PC-3 (cell line): ENCODE measurements at regions not wholly inside any gene's neighbourhood (a gene's known extent, or its start where the extent isn't known, plus 50 kb on each side); places are given as distances from the start of the nearest gene placed in this dataset.

Experiments
- ATAC-seq: fragments of 200-7000 bp; cut with Tn5 transposase; 2 replicates; pipeline ENCODE4 v1.9.1; 2020; ENCODE audit warnings: mild to moderate bottlenecking, moderate library complexity
- BruUV-seq: library from RNA; stranded (reverse); fragments of 400-500 nt; replicated peaks from 2 replicates; lab custom pipeline; 2021; lab: Mats Ljungman, UMichigan
- CTCF ChIA-PET: fragments of 300-600 bp; sonication (Branson Sonifier 250); formaldehyde crosslinking; loops from one replicate; lab custom pipeline; 2022; ENCODE audit warnings: antibody characterized with exemption; lab: Charles Lee
- POLR2A ChIA-PET: fragments of 300-600 bp; sonication (Branson Sonifier 250); formaldehyde crosslinking; loops from one replicate; lab custom pipeline; 2022; ENCODE audit warnings: antibody characterized with exemption; ENCODE audit not compliant: unreplicated experiment; lab: Charles Lee
- DNase-seq: peaks from one replicate; pipeline ENCODE4 v3.0.0-alpha.2; 2015
- H2AFZ ChIP-seq: fragments of 300-600 bp; sonication (generic); 2 replicates; pipeline ENCODE4 v1.6.0; 2016; ENCODE audit warnings: antibody characterized with exemption, low read length
- H3F3A ChIP-seq: fragments of 300-600 bp; sonication (generic); one replicate; pipeline ENCODE4 v1.6.0; 2017; ENCODE audit warnings: antibody characterized with exemption, low read length, control low read depth, mild to moderate bottlenecking; ENCODE audit not compliant: unreplicated experiment
- H3K27ac ChIP-seq: fragments of 300-600 bp; sonication (generic); 2 replicates; pipeline ENCODE4 v1.5.1; 2016; ENCODE audit warnings: mild to moderate bottlenecking, low read length
- H3K27me3 ChIP-seq: fragments of 300-600 bp; sonication (generic); 2 replicates; pipeline ENCODE4 v1.6.1; 2016; ENCODE audit warnings: low read length, mixed read lengths
- H3K36me3 ChIP-seq: fragments of 300-600 bp; sonication (generic); 2 replicates; pipeline ENCODE4 v1.6.1; 2016; ENCODE audit warnings: low read depth, mixed run types, low read length, mixed read lengths
- H3K4me1 ChIP-seq: fragments of 300-600 bp; sonication (generic); 2 replicates; pipeline ENCODE4 v1.5.1; 2016; ENCODE audit warnings: low read length; ENCODE audit not compliant: insufficient read depth
- H3K4me2 ChIP-seq: fragments of 300-600 bp; sonication (generic); 2 replicates; pipeline ENCODE4 v1.6.0; 2016; ENCODE audit warnings: low read length
- H3K4me3 ChIP-seq: fragments of 300-600 bp; sonication (generic); 2 replicates; pipeline ENCODE4 v1.5.1; 2016; ENCODE audit warnings: mild to moderate bottlenecking, low read length, mixed read lengths
- H3K79me2 ChIP-seq: fragments of 300-600 bp; sonication (generic); 2 replicates; pipeline ENCODE4 v1.6.1; 2017; ENCODE audit warnings: low read length, mixed read lengths
- H3K9ac ChIP-seq: fragments of 300-600 bp; sonication (generic); 2 replicates; pipeline ENCODE4 v1.6.0; 2016; ENCODE audit warnings: mild to moderate bottlenecking, low read length
- H3K9me2 ChIP-seq: fragments of 300-600 bp; sonication (generic); replicated peaks from 2 replicates; pipeline ENCODE4 v1.6.1; 2016; ENCODE audit warnings: mixed run types, low read length, mixed read lengths
- H3K9me3 ChIP-seq: fragments of 300-600 bp; sonication (generic); 2 replicates; pipeline ENCODE4 v1.6.1; 2016; ENCODE audit warnings: low read length, mixed read lengths
- H4K20me1 ChIP-seq: fragments of 300-600 bp; sonication (generic); 2 replicates; pipeline ENCODE4 v1.6.1; 2016; ENCODE audit warnings: low read length, mixed read lengths
- CTCF ChIP-seq: fragments of 300-600 bp; sonication (generic); conservative IDR thresholded peaks from 2 replicates; pipeline ENCODE4 v1.5.1; 2017; ENCODE audit warnings: antibody characterized with exemption, low read depth, mild to moderate bottlenecking, low read length
- EZH2 ChIP-seq: fragments of 300-600 bp; sonication (generic); IDR thresholded peaks from one replicate; pipeline ENCODE4 v1.6.1; 2017; ENCODE audit warnings: antibody characterized with exemption, mild to moderate bottlenecking, low read length; ENCODE audit not compliant: unreplicated experiment
- EZH2phosphoT487 ChIP-seq: fragments of 300-600 bp; sonication (generic); IDR thresholded peaks from 2 replicates; pipeline ENCODE4 v1.6.1; 2018; ENCODE audit warnings: mild to moderate bottlenecking, antibody characterized with exemption, low read length, borderline replicate concordance
- intact Hi-C: fragments of 100-400 bp; cut with micrococcal nuclease; formaldehyde crosslinking; loops from 2 replicates; pipeline ENCODE4 v1.9.0; 2023

GRCh38 chr4:186930024-186930423, 206.4 kb upstream of the FAT1 start:
- Histone ChIP-seq H4K20me1 (no peaks in the 10 kb centered on the region), H3K9me2 (no peaks in the 10 kb centered on the region), H3K27me3 (no peaks in the 10 kb centered on the region), H3K27ac (no peak overlapping the region), H3K36me3 (no peaks in the 10 kb centered on the region), H3K79me2 (no peaks in the 10 kb centered on the region), H3K4me2 (no peak overlapping the region), H3K9me3 (no peaks in the 10 kb centered on the region), H3K4me1 (peaks cover 45% of the 10 kb centered on the region), H3F3A (peaks cover 13% of the 10 kb centered on the region), H3K4me3 (no peak overlapping the region), H3K9ac (no peak overlapping the region), H2AFZ (no peak overlapping the region)
- no peak for DNase-seq
- ATAC-seq = no peak
- CTCF ChIA-PET = no interaction called here
- TF ChIP-seq EZH2phosphoT487 (no peak), CTCF (no peak), EZH2 (no peak)
- intact Hi-C loops = loop anchor here (5.0 to 10.0 kb wide), 3 partner anchors 148 to 545 kb away; no protein-coding TSS in a partner anchor
- POLR2A ChIA-PET = no interaction called here
- BruUV-seq = no TSS peak

DNA sequence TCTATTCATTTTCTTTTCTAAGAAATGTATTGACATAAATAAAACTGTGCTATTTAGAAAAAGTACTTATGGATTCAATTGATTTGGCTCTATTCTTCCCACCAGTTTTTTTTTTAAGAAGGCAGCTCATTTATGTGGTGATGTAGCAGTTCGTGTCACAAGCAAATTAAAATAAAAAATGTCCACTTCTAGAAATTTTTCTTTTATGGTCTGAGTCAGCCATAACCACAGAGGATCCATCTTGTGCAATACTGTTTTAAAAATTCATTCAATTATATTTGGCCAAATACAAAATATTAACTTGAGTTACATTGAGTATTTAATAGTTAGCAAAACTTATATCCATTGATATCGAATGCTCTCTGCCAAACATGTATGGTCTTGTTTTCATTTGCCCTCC, 207.9 kb upstream of the FAT1 start:
- Histone ChIP-seq H3K9me3 (no peaks in the 10 kb centered on the region), H3K36me3 (no peaks in the 10 kb centered on the region), H3K79me2 (no peaks in the 10 kb centered on the region), H3K27me3 (no peaks in the 10 kb centered on the region), H3F3A (peaks cover 13% of the 10 kb centered on the region), H4K20me1 (no peaks in the 10 kb centered on the region), H3K4me1 (peaks cover 60% of the 10 kb centered on the region), H2AFZ (no peak overlapping the region), H3K4me2 (peak overlapping the region; percentile 51), H3K4me3 (no peak overlapping the region), H3K9me2 (no peaks in the 10 kb centered on the region), H3K27ac (peak overlapping the region; percentile 83), H3K9ac (peak overlapping the region; percentile 41; the same call in 1 of the 2 replicates)
- intact Hi-C loops = loop anchor here (1.0 to 10.0 kb wide), 4 partner anchors 27 to 543 kb away; no protein-coding TSS in a partner anchor
- DNase-seq (peak; percentile 62), ATAC-seq (no peak)
- POLR2A ChIA-PET = no interaction called here
- CTCF ChIA-PET = interaction anchor here (0.7 kb wide), 1 partner anchor 135 kb away, joined by 3 read pairs; no protein-coding TSS in a partner anchor
- TF ChIP-seq CTCF = no peak
- TF ChIP-seq EZH2 = no peak
- no peak for TF ChIP-seq EZH2phosphoT487
- no TSS peak for BruUV-seq

- Histone ChIP-seq H3K4me2 (peak overlapping the region; percentile 51), H3K9me2 (no peaks in the 10 kb centered on the region), H3K9ac (peak overlapping the region; percentile 41; the same call in 1 of the 2 replicates), H3K36me3 (no peaks in the 10 kb centered on the region), H3K9me3 (no peaks in the 10 kb centered on the region), H2AFZ (no peak overlapping the region), H3K79me2 (no peaks in the 10 kb centered on the region), H3K4me1 (peaks cover 63% of the 10 kb centered on the region), H3K27me3 (no peaks in the 10 kb centered on the region), H3F3A (peaks cover 12% of the 10 kb centered on the region), H4K20me1 (no peaks in the 10 kb centered on the region), H3K27ac (peak overlapping the region; percentile 83), H3K4me3 (no peak overlapping the region)
- no peak for ATAC-seq
- TF ChIP-seq CTCF (no peak), EZH2 (no peak), EZH2phosphoT487 (no peak)
- ChIA-PET CTCF (no interaction called here), POLR2A (no interaction called here)
- DNase-seq = no peak
- intact Hi-C loops = loop anchor here (5.0 to 10.0 kb wide), 3 partner anchors 150 to 543 kb away; no protein-coding TSS in a partner anchor
- BruUV-seq = no TSS peak
Observed at GRCh38 chr4:186932196-186932595, 208.5 kb upstream of the FAT1 start.
